Ammon's horn (tissue), 1 donor: ENCODE measurements at regions not wholly inside any gene's neighbourhood (a gene's known extent, or its start where the extent isn't known, plus 50 kb on each side); places are given as distances from the start of the nearest gene placed in this dataset.

Source experiments
- DNase-seq: peaks from one replicate; pipeline ENCODE4 v3.0.0-alpha.2; 2016; ENCODE audit warnings: low spot score

DNA sequence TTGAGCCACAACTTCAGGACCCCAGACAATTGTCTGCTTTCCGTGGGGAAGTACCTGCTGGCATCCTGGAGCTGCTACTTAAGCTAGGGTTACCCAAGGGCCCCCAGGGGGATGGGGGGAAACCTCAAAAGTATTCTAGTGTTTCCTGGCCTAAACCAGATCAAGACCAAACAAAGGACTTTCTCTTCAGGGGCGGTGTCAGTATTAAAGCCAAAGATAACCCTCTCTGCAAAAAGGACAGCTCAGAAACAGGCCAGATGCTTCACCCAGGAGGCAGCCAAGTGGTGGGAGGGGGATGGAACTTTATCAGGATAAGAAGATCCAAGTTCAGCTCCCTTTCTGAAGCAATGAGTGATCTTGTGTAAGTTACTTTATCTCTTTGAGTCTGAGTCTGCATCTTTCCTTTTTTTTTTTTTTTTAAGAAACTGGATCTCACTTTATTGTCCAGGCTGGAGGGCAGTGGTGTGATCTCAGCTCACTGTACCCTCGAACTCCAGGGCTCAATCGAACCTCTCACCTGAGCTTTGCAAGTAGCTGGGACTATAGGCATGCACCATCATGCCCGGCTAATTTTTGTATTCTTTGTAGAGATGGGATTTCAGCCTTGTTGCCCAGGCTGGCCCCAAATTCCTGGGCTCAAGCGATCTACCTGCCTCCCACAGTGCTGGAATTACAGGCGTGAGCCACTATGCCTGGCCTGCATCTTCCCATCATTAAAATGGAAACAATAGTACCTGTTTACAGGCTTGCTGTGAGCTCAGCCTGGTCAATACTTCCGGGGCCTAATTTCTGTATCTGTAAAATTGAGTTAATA, 151.8 kb upstream of the PTPRM start:
- no peak for DNase-seq

DNA sequence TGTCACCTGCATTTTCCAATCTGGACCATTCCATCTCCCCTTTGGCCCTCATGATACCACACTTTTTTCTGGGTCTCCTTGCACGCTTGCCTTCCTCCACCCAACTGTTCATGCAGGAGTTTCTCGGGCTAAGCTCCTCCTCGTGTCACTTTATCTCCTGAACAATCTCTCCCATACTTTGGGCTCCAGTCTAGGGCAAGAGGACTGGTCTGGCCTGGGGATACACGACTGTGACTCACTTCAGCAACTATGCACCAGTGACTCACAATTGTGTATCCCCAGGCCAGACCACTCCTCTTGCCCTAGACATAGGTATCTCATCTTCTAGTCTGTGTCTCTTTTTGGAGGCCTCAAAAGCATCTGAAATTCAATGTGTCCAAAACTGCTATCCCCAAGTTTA, 149.4 kb upstream of the PTPRM start:
- DNase-seq = no peak

DNA sequence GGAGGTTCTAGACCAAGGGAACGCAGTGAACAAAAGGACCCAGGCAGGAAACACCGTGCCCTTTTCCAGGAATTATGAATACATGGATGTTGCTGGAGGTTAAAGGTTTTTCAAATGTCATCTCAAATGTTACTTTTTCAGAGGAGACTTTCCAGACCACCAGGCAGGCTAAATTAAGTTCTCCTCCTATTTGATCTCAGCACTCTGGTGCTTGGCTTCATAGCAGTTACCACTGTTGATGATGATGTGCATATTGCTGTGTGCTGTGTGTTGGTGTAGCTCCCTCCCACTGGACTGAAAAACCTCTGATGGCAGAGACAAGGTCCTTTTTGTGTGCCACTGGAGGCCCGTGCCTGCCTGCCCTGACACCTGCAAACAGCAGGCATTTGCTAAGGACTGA, 137.3 kb upstream of the PTPRM start:
- no peak for DNase-seq

DNA sequence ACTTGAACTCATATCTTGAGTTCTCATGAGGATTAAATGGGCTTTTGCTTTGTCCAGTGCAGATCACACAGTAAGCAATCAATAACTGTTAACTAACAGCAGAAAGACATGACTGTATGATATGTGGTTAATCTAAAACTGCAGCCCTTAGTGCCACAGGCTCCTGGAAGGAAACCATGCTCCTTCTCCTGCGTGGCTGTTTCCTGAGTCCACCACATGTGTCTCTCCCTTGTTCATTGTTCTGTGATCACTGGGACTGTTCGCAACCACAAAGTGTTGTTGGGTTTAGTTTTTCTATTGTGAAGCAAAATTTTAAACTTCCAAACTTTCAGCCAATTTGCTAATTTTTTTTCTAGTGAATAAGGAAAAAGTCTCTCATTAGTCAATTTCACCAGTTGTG, 130.9 kb upstream of the PTPRM start:
- no peak for DNase-seq

DNA sequence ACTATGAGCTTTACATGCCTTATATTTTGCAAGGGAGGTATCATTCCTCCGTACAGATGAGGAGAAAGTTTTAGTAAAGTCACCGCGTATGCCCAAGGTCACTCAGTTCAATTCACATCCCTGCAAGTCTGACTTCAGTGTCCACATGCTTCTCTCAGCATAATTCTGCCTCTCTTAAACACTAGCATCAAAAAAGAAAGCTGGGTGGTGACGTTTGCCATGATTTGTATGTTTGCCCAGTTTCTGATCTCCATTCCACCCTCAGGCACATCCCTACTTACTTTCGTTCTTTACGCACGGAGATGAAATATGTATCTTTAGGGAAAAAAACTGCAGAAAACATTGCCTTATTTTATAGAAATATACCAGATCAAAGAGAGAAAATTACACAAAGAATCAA, 129.2 kb upstream of the PTPRM start:
- no peak for DNase-seq

DNA sequence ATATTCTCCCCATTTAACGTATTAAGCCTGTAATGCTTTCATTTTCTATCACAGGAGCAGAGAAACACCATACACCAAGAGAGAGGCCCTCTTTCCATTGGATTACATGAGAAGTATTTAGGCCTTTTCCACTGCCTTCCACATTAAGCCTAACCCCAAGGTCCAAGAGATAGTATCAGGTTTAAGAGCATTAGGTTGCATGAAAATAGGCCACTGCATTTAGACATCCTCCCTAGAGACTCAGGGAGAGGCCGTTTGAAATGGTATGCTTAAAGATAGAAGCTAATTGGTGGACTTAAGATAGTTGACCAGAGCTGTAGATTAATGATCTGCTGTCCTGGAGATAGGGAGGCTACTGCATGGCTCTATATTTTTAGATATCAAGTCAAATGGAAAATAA, 128.5 kb upstream of the PTPRM start:
- DNase-seq = no peak

DNA sequence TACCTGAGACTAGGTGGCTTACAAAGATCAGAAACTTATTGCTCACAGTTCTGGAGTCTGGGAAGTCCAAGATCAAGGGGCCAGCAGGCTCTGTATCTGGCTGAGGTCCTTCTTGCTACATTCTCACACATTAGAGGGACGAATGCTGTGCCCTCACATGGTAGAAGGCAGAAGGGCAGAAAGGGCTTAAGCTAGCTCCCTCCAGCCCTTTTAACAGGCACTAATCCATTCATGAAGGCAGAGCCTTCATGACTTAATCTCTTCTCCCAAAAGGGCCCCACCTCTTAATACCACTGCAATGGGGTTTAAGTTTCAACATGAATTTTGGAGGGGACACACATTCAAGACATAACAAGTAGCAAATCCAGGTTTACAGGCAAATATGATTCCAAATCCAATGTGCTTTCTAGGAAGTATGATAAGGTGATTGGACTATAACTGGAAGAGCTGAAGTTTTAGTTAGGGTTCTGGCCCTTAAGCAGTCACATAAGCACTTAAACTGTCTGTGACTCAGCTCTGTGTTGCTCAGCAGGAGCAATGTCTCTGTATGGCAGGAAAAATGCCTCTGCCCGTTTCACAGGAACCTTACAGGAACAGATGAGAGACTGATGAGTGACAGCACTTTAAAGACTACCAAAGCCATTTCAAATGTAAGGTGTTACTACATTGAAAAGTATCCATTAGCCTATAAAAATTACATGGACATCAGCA, 119.6 kb upstream of the PTPRM start:
- DNase-seq = no peak

DNA sequence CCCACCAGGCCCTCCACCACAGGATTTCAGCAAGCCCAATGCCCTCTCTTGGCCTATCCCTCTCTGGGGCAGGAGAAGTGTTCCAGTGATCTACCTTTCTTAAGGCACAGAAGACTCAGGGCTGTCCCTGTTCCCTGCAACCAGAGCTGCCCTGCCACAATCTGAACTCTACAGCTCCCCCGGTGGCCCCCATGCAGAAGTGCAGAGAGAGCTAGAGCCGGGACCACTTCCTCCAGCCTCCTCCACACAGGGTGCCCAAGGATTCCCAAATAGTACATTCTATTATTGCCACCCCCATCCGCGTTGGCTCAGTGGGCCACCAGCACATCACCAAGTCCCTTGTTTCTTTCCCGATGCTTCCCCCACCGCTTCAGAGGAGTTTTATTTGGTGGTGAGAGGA, 114.8 kb upstream of the PTPRM start:
- DNase-seq = peak; percentile 44

DNA sequence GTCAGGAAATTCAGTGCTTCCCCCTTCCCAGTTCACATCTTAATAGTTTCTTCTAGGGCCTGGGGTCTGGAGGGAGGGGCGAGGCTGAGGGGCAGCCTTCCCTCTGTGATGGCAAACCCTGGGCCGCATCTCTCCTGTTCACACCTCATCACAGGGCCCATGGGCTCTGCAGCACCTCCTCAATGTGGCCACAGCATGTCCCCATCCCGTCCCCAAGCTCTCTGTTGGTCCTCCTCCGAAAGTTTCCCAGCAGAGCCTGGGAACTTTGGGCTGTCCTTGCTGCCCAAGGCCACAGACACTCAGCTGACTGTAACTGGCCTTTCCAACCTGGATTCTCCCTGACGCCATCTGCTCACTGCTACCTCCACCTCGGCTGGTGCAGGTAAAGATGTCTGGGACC, 112.7 kb upstream of the PTPRM start:
- no peak for DNase-seq

DNA sequence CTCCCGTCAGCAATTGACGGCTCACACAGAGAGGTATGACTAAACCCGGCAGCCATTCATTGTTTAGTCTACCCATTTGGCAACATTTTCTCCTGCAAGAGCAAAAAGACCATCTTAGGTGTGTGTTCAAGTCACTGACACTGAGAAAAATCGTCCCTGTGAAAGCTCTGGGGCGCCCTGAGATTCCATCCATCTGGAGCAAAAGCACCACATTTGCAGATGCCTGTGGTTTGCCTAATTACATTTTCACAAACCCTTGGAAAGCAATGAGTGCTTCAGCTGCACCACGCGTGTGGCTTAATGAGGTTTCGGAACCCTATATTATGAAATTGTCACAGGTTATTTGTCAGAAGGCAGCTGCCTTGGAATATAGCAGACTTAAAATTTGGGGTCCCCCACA, 110.7 kb upstream of the PTPRM start:
- no peak for DNase-seq

DNA sequence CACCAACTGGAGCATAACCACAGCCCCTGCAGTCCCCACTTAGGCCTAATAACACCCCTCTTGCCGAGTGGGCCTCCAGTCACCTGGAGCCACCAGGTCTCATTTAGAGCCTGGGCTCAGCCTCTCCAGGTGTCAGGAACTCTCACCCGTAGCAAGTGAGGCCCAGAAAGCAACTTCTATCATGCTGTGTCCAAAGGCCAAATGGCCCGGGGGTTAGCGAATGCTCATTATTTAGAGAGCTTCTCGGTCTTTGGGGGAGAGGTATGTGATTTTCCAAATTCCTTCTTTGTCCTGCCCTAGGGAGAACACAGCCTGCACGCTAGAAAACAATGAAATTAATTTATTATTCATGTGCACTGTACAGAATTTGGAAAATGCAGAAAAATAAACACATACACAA, 109.9 kb upstream of the PTPRM start:
- DNase-seq = no peak

DNA sequence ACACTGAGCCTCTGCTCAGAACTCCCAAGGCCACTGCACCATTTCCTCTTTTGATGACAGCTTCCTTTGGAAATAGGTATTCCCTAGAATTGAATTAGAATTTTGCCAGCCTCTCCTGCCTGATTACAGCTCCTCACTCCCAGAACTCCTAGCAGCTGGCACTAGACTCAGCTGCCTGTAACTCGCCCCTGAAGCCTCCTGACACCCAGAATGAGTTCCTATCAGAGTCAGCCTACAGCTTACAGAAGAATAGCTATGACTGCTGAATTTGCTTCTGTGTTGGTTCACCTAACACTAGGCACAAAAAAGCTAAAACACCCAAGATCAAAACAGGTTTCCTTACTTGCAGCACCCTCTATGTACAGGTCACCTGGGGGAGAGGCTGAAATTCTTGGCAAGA, 108.2 kb upstream of the PTPRM start:
- no peak for DNase-seq

DNA sequence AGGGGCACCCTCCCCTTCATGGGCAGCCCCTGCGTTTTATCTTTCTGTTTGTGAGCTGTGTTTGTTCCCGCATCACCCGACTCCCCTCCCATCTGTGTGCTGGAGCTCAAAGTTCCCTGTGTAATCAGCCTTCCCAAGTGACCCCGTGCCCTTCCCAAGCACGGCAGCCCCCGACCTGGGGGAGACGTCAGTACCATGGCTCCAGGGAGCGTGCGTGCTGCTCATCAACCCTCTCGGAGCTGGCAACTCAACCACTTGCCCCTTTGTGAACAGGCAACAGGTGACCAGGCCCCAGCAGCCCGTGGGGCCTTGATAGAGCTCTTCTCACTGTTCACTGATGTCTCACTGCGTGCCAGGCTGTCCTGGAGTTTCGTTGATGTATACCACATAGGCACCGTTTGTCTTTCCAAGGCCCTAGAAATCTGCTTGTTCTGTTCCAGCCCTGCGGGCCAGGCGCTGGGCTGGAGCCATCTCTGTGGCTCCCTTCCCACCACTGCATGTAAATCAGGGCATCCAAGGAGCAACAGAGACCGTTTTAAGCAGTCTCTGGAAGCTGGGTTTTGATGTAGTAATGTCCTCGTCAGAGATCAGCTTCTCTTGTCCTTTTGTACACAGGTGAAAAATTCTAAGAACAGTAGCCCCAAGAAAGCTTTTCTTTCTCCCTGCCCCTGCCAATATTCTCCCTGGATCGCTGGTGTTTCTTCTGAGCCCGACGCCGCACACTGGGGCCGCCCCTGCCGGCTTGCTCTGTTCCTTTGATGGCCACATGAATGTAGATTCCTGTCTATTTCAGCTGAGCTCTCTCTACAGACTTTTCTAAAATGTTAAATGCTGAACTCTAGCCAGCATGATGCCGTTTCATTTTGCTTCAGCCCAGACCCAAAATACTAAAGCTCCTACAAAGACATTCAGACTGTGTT, 107.0 kb upstream of the PTPRM start:
- DNase-seq = peak; percentile 68

DNA sequence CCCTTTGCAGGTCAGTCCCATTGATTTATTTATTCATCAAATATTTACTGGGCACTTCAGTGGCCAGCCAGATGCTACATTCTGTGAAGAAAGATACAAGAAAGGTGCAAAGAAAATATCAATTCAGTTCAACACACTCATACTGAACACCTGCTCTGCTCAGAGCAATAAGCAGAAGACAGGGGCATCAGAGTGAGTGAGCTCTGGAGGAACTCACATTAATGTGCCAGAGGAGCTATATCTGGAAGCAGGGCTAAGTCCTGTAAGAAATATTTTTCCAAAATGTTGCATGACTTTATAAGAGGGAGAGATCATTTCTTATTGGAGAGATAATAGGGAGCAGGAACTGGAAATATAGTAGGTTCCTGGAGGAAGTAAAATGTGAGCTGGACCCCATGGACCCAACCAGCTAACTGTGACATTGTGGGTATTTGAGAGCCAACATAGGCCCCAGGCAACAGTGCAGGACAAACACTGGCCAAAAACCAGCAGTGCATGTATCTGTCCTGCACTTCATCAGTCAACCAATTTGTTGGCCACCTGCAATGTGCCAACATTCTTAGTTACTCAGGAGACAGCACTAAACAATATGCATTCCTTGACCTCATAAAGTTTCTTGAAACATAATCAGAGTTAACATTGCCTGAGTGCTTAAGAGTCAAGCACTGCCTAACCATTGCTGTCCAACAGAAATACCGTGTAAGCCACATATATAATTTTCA, 102.7 kb upstream of the PTPRM start:
- no peak for DNase-seq

DNA sequence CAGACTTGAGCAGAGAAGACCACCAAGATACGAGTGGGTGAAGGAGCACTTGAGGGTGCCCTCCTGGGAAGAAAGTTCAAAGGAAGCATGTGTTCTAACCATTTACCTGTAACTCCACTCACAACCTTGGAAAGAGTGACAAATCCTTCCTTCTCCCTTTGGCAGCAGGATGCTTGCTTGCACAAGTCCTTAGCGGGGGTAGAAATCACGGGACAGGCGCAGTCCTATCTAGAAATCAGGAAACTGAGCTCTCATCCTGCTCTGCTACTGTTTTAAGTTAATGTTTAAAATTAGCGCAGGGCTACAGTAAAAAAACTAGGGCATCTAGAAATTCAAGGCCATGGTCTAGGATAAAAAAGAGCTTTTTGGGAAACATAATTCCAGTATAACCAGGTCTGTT, 100.9 kb upstream of the PTPRM start:
- no peak for DNase-seq

DNA sequence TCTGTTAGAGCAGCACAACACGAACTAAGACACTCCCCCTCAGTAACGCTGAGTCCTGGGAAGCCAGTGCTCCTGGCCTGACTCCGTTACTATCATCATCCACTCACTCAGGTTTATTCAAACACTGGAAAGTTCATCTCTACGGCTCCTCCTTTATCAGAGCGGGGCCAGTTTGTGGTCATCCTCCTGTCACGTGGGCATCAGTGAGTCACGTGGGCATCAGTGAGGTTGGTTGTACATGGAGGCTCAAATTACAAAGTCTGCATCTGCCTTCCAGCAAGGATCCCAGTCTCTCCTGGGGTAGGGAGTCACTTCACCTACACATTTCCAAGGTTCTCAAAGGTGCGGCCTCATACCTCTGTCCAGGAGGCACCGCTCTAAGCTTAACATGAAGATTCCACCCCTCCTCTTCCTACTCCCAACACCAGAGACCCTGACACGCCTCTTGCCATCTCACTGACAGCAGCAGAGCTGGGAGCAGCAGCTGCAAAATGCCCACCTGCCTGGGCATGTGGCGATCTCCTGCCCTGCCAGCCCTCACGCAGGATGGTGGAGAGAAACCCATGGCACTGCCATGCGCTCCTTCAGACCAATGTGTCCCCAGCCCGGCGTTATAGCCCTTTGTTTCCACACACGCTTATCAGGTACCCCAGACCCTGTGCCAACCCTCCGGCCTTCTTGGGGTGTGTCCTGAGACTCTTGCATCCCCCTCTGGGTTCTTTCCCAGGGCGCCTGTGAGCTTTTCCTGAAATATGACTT, 99.2 kb upstream of the PTPRM start:
- no peak for DNase-seq

DNA sequence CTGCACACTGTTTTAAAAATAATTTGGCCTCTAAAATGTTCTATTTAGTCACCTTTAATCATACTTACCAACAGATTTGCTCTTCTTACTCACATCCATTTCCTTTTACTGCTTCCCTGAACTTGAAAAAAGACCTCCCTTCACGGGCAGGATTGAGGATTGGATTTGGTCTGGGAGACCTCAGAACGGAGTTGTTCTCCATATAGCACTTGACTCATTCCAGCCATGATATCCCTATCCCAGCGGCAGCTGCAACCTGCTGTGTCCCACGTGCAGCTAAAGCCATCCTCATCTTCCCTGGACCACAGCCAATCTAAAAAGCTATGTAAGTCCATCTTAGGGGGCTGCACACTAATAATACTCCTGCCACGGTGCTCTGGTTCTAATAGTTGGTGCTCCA, 97.0 kb upstream of the PTPRM start:
- no peak for DNase-seq

DNA sequence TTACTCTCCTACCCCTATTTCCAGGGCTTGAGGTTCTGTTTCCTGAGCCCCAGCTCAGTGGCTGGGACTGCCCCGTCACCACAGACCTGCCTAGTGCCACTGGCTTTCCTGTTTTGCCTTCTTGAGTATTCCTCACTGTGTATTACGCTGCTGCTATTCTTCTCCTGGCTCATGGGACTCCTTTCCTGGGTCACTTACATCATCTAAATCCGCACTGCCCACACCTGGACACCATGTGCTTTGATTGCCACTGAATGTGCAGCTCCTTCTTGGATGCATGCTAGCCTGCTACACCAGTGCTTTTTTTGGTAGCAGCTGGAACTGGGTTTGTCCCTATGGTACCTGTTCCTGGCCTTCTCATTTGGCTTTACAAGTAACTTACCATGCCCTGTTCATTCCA, 96.6 kb upstream of the PTPRM start:
- DNase-seq = no peak

DNA sequence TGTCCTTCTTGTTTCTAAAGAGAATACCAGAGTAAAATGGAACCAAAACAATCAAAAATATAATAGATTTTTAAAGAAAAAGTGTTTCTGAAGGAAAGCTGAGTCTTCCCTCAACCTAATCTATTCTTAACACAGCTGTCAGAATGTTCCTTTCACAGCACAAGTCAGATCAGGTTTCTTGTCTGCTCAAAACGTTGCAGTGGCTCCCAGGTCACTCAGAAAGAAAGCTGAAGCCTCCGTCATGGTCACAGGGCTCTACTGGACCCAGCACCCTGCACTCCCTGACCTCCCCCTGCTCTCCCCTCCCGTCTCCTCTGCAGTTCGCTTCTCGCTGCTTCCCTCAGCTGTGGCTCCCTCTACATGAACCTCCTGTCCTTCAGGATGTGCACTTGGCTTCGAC, 90.7 kb upstream of the PTPRM start:
- no peak for DNase-seq

DNA sequence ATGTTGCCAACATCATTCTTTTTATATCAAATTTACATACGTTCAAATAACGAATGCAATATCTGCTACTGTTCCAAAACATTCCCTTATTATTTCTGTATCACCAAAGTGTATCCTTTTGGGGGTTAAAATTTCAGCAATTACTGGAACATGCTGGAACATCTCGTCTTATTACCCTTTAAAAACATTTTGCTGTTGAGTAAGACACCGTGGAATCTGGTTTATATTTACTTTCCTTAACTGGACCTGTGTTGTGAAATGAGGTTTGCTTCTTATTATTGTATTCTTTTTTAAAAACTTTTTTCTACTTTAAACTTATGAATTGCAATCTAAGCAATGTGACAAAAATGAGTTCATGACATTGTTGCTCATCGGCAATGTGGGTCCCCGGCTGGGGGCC, 87.4 kb upstream of the PTPRM start:
- DNase-seq = no peak

DNA sequence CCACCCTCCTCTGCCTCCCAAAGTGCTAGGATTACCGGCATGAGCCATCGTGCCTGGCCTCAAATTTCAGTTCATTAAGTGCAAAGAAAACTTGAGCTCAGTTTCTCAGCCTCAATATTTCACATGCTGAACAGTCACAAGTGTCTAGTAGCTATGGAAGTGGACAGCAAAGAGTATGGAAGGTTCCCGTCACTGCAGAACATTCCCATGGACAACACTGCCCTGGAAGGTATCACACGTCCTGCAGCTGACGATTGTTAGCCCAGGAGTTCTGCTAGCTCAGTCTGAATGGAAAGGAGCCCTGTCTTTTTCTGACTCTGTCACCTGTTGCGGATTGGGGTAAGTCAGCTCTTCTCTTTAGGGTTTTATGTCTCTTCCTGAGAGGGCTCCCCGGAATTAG, 86.2 kb upstream of the PTPRM start:
- no peak for DNase-seq
